ENCODE measurements at regions not wholly inside any gene's neighbourhood (a gene's known extent, or its start where the extent isn't known, plus 50 kb on each side); places are given as distances from the start of the nearest gene placed in this dataset.

GRCh38 chr3:22746221-22746620, 456.9 kb upstream of the UBE2E2 start:
- Histone ChIP-seq H3K4me3 (replicated peaks in 1 of 3; ENCODE audit: insufficient read depth in 1 of 3, low read depth in 2 of 3, low read length in 3 of 3) (no peak overlapping the region), H3K9ac (ENCODE audit: insufficient read depth, low read depth, low read length) (no peak overlapping the region), H3K27me3 (ENCODE audit: control insufficient read depth in 1 of 2, insufficient read depth in 2 of 2, low read length in 2 of 2) (no peaks in the 10 kb centered on the region), H3K4me2 (ENCODE audit: low read depth, low read length) (no peak overlapping the region), H3K36me3 (replicated peaks in 1 of 2; ENCODE audit: control insufficient read depth in 1 of 2, insufficient read depth in 2 of 2, low read length in 2 of 2) (no peaks in the 10 kb centered on the region), H3K27ac (ENCODE audit: extremely low read length, insufficient read depth, low read length) (no peak overlapping the region), H4K20me1 (ENCODE audit: insufficient read depth, low read length) (no peaks in the 10 kb centered on the region), H3K4me1 (ENCODE audit: insufficient read depth, low read length) (no peaks in the 10 kb centered on the region), H3K9me3 (ENCODE audit: low read length) (no peaks in the 10 kb centered on the region), H2AFZ (ENCODE audit: low read length) (no peak overlapping the region), H3K79me2 (ENCODE audit: insufficient read depth, low read length) (no peaks in the 10 kb centered on the region)
- ChIA-PET POLR2A (no interaction called here), CTCF (ENCODE audit: low intra/inter-chr PET ratio, low total read pairs) (no interaction called here)
- BruUV-seq (replicated peaks): no TSS peak
- in situ Hi-C loops (cut with HindIII; ENCODE audit: extremely low pct_ligation_motif_present, low pct_unique_long_range_greater_than_20kb) (no loop called here), intact Hi-C loops (cut with micrococcal nuclease; ENCODE audit: unreplicated experiment) (no loop called here)
- no peak for DNase-seq (ENCODE audit: low spot score)
- TF ChIP-seq ZNF569 (CRISPR knock-in tag; IDR thresholded peaks at IDR 0.05; ENCODE audit: borderline replicate concordance): no peak
- TF ChIP-seq ZNF710 (CRISPR knock-in tag; IDR thresholded peaks at IDR 0.05; ENCODE audit: borderline replicate concordance): no peak
- TF ChIP-seq RBM22 (optimal IDR thresholded peaks at IDR 0.05; ENCODE audit: low read length): no peak
- ATAC-seq: no peak
- no peak for FAIRE-seq

GRCh38 chr3:22748453-22749045, 454.6 kb upstream of the UBE2E2 start:
- H3K9ac ChIP-seq (ENCODE audit: insufficient read depth, low read depth, low read length): no peak overlapping the region
- in situ Hi-C loops (cut with HindIII; ENCODE audit: extremely low pct_ligation_motif_present, low pct_unique_long_range_greater_than_20kb): no loop called here
- H3K4me2 ChIP-seq (ENCODE audit: low read depth, low read length): no peak overlapping the region
- no TSS peak for BruUV-seq (replicated peaks)
- no peaks in the 10 kb centered on the region for H4K20me1 ChIP-seq (ENCODE audit: insufficient read depth, low read length)
- no peak overlapping the region for H3K4me3 ChIP-seq (replicated peaks in 1 of 3; ENCODE audit: insufficient read depth in 1 of 3, low read depth in 2 of 3, low read length in 3 of 3)
- ATAC-seq (no peak), FAIRE-seq (no peak), DNase-seq (ENCODE audit: low spot score) (no peak)
- no peaks in the 10 kb centered on the region for H3K27me3 ChIP-seq (ENCODE audit: control insufficient read depth in 1 of 2, insufficient read depth in 2 of 2, low read length in 2 of 2)
- H3K4me1 ChIP-seq (ENCODE audit: insufficient read depth, low read length): no peaks in the 10 kb centered on the region
- H3K27ac ChIP-seq (ENCODE audit: extremely low read length, insufficient read depth, low read length): no peak overlapping the region
- ChIA-PET POLR2A (no interaction called here), CTCF (ENCODE audit: low intra/inter-chr PET ratio, low total read pairs) (no interaction called here)
- H3K36me3 ChIP-seq (replicated peaks in 1 of 2; ENCODE audit: control insufficient read depth in 1 of 2, insufficient read depth in 2 of 2, low read length in 2 of 2): no peaks in the 10 kb centered on the region
- no peak overlapping the region for H2AFZ ChIP-seq (ENCODE audit: low read length)
- H3K9me3 ChIP-seq (ENCODE audit: low read length): no peaks in the 10 kb centered on the region; the same call in 1 of the 2 replicates
- TF ChIP-seq ZNF382 (CRISPR knock-in tag; IDR thresholded peaks at IDR 0.05; ENCODE audit: borderline replicate concordance): no peak
- no peak for TF ChIP-seq HMGA1 (CRISPR knock-in tag; conservative IDR thresholded peaks at IDR 0.05)
- TF ChIP-seq CC2D1A (CRISPR knock-in tag; IDR thresholded peaks at IDR 0.05): no peak
- TF ChIP-seq NR2F1 (CRISPR knock-in tag; IDR thresholded peaks at IDR 0.05): no peak
- TF ChIP-seq GPN1 (CRISPR knock-in tag; IDR thresholded peaks at IDR 0.05; ENCODE audit: borderline replicate concordance): no peak
- TF ChIP-seq ZMYM3 (CRISPR knock-in tag; IDR thresholded peaks at IDR 0.05): no peak
- TF ChIP-seq SRSF1 (optimal IDR thresholded peaks at IDR 0.05; ENCODE audit: low read depth, low read length): no peak
- H3K79me2 ChIP-seq (ENCODE audit: insufficient read depth, low read length): no peaks in the 10 kb centered on the region
- WGBS (ENCODE audit: low lambda C conversion rate): 0% methylated on average over 3 of the region's 3 CpGs
- intact Hi-C loops (cut with micrococcal nuclease; ENCODE audit: unreplicated experiment): no loop called here

Data from HepG2 (cell line).